ENCODE measurements at regions not wholly inside any gene's neighbourhood (a gene's known extent, or its start where the extent isn't known, plus 50 kb on each side); places are given as distances from the start of the nearest gene placed in this dataset.
A peak's percentile ranks its signal among the peaks of the same experiment; 100 is the strongest.

DNA sequence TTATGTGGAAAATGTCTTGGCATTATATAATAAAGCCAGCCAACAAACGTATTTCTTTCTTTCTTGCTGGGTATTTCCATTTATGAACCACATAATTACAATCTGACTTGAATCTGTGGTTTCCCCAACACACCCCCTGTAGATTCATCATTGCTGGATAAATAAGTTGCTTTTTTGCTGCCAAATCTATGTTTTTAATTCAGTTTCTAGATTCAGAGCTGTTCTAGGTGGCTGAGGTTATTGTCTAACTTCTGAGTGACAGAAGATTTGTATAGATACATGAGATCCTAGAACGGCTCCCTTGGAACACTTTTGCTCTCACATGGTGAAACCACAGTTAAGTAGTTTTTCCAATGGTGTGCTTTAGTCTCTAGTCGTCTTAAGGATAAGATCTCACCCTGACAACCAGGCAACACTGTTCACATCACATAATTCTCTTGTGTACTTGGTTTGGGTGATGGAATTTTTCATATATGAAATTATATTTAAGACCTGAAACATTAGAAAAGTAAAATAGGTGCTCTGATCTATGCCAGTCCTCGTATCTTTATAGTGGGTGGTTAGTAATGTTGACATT lies 239.1 kb downstream of the KLF12 start:
- Mint-ChIP-seq H3K9me3 (peaks cover 0 to 1% (median 0%) of the 10 kb centered on the region in 7 donors), H3K27me3 (no peaks in the 10 kb centered on the region), H3K4me1 (peaks cover 36 to 66% (median 50%) of the 10 kb centered on the region in 4 donors), H3K27ac (peak overlapping the region in 1 of 3 donors; percentile 21), H3K4me3 (no peak overlapping the region), H3K36me3 (peaks cover 28% of the 10 kb centered on the region)
- Histone ChIP-seq H3K27ac (ENCODE audit: insufficient read depth, low read length, poor library complexity, severe bottlenecking) (no peak overlapping the region), H3K4me1 (ENCODE audit: control insufficient read depth, insufficient read depth, low read length, poor library complexity, severe bottlenecking) (no peaks in the 10 kb centered on the region), H3K36me3 (ENCODE audit: control insufficient read depth, insufficient read depth, low read length) (no peaks in the 10 kb centered on the region), H3K9me3 (ENCODE audit: control insufficient read depth in 2 of 2, low read length in 2 of 2) (no peaks in the 10 kb centered on the region), H3K4me3 (ENCODE audit: low read depth, low read length) (no peak overlapping the region), H3K27me3 (ENCODE audit: control insufficient read depth, insufficient read depth, low read length) (no peaks in the 10 kb centered on the region)
- DNase-seq = no peak
- ATAC-seq (ENCODE audit: low read depth in 2 of 2) = no peak

DNA sequence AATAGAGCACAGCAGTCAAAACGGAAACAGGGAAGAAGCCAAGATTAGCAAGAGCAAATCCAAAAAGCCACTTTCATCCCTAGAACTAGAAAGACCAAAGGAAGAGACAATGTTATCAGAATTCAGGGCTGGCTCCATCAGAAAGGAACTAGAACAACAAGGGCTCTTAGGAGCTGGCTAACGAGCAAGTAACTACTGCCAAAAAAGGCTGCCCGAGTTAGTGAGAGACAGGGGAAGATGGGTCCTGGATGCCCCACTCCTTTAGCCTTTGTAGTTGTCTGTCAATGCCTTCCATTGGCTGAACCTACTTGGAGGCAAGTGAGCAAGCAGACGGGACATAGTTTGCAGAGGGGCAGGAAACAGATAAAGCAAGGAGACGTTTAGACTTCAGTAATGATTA lies 240.4 kb downstream of the KLF12 start:
- Histone ChIP-seq H3K9me3 (ENCODE audit: control insufficient read depth in 2 of 2, low read length in 2 of 2) (no peaks in the 10 kb centered on the region), H3K36me3 (ENCODE audit: control insufficient read depth, insufficient read depth, low read length) (no peaks in the 10 kb centered on the region), H3K4me3 (ENCODE audit: low read depth, low read length) (no peak overlapping the region), H3K27me3 (ENCODE audit: control insufficient read depth, insufficient read depth, low read length) (no peaks in the 10 kb centered on the region), H3K4me1 (ENCODE audit: control insufficient read depth, insufficient read depth, low read length, poor library complexity, severe bottlenecking) (no peaks in the 10 kb centered on the region), H3K27ac (ENCODE audit: insufficient read depth, low read length, poor library complexity, severe bottlenecking) (no peak overlapping the region)
- ATAC-seq (ENCODE audit: low read depth in 2 of 2) (no peak), DNase-seq (no peak)
- H3K27me3 Mint-ChIP-seq = no peaks in the 10 kb centered on the region
- H3K4me1 Mint-ChIP-seq = peaks cover 36 to 56% (median 48%) of the 10 kb centered on the region in 4 donors
- H3K36me3 Mint-ChIP-seq = peaks cover 22% of the 10 kb centered on the region
- H3K27ac Mint-ChIP-seq = peak overlapping the region in 1 of 3 donors; percentile 76
- peak overlapping the region in 1 of 4 donors; percentile 24 for H3K4me3 Mint-ChIP-seq
- peaks cover 0 to 1% (median 0%) of the 10 kb centered on the region in 7 donors for H3K9me3 Mint-ChIP-seq

DNA sequence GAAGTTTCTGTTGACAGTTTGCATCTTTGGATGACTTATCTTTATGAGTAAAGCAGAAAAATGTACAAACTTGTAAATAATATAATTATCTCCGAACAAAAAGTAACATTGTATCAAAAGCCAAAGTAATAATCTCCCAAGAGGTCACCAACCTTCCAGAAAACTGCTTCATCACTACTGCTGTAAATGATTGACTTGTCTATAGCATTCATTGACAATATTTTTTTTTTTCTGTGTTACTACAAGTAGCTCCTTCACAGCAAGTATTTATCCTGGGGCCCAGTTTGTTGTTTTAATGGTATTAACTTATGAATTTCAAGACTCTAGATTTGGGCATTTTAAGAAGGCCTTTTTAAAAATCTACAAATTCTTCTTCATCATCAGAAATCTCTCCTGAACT lies 242.4 kb downstream of the KLF12 start:
- Mint-ChIP-seq H3K9me3 (peaks cover 0 to 3% (median 0%) of the 10 kb centered on the region in 7 donors), H3K27me3 (no peaks in the 10 kb centered on the region), H3K4me1 (peaks cover 21 to 41% (median 35%) of the 10 kb centered on the region in 4 donors), H3K36me3 (peaks cover 18% of the 10 kb centered on the region), H3K27ac (no peak overlapping the region), H3K4me3 (no peak overlapping the region)
- no peaks in the 10 kb centered on the region for H3K27me3 ChIP-seq (ENCODE audit: control insufficient read depth, insufficient read depth, low read length)
- no peaks in the 10 kb centered on the region for H3K36me3 ChIP-seq (ENCODE audit: control insufficient read depth, insufficient read depth, low read length)
- H3K9me3 ChIP-seq (ENCODE audit: control insufficient read depth in 2 of 2, low read length in 2 of 2) = no peaks in the 10 kb centered on the region
- no peak for DNase-seq
- H3K4me1 ChIP-seq (ENCODE audit: control insufficient read depth, insufficient read depth, low read length, poor library complexity, severe bottlenecking) = no peaks in the 10 kb centered on the region
- no peak overlapping the region for H3K4me3 ChIP-seq (ENCODE audit: low read depth, low read length)
- no peak for ATAC-seq (ENCODE audit: low read depth in 2 of 2)
- no peak overlapping the region for H3K27ac ChIP-seq (ENCODE audit: insufficient read depth, low read length, poor library complexity, severe bottlenecking)

DNA sequence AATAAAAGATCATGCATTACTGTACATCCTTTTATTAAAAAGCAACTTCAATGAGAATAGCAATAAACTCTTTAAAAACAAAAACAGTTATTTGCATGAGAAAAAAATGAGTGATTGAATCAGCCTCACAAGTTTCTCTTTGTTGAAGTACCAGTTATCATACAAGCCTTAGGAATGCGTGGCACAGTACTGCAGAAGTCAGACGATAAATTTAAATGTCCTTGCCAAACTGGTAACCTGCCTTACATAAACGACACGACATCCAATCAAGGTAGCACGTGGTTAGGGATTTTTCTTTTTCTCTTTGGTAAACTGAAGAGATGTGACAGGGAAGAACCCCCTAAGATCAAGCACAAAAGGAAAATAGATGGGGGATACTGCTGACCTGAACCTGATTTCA lies 251.0 kb downstream of the KLF12 start:
- Histone ChIP-seq H3K27ac (ENCODE audit: insufficient read depth, low read length, poor library complexity, severe bottlenecking) (no peak overlapping the region), H3K27me3 (ENCODE audit: control insufficient read depth, insufficient read depth, low read length) (no peaks in the 10 kb centered on the region), H3K36me3 (ENCODE audit: control insufficient read depth, insufficient read depth, low read length) (peaks cover 9% of the 10 kb centered on the region), H3K4me3 (ENCODE audit: low read depth, low read length) (no peak overlapping the region), H3K9me3 (ENCODE audit: control insufficient read depth in 2 of 2, low read length in 2 of 2) (no peaks in the 10 kb centered on the region), H3K4me1 (ENCODE audit: control insufficient read depth, insufficient read depth, low read length, poor library complexity, severe bottlenecking) (peaks cover 11% of the 10 kb centered on the region)
- H3K36me3 Mint-ChIP-seq = peaks cover 47% of the 10 kb centered on the region
- no peaks in the 10 kb centered on the region for H3K27me3 Mint-ChIP-seq
- peaks cover 24 to 54% (median 40%) of the 10 kb centered on the region in 4 donors for H3K4me1 Mint-ChIP-seq
- ATAC-seq (ENCODE audit: low read depth in 2 of 2) (no peak), DNase-seq (no peak)
- H3K4me3 Mint-ChIP-seq = no peak overlapping the region
- H3K27ac Mint-ChIP-seq = no peak overlapping the region
- peaks cover 0 to 5% (median 2%) of the 10 kb centered on the region in 7 donors for H3K9me3 Mint-ChIP-seq

DNA sequence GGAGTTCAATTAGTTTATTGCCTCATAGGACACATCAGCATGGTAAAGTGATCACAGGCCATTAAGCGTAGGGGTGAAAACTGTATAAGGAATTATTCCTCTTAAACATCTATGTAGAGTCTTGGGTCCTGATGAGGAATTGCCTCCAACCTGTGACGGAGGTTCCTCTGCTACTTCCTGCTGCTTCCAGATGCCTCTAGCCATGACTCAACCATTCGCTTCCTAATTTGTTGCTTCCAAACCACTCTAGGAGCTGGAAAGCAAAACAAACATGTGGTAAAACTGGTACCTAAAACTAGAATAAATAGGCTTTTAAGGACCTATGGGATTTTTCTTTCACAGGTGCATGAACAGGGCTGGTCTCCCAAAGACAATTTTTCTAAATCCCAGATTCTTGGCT lies 253.8 kb downstream of the KLF12 start:
- H3K27ac ChIP-seq (ENCODE audit: insufficient read depth, low read length, poor library complexity, severe bottlenecking) = no peak overlapping the region
- peaks cover 35% of the 10 kb centered on the region for H3K36me3 Mint-ChIP-seq
- H3K4me3 Mint-ChIP-seq = peak overlapping the region in 2 of 4 donors; percentile 20 to 67
- H3K4me1 ChIP-seq (ENCODE audit: control insufficient read depth, insufficient read depth, low read length, poor library complexity, severe bottlenecking) = peaks cover 11% of the 10 kb centered on the region
- H3K36me3 ChIP-seq (ENCODE audit: control insufficient read depth, insufficient read depth, low read length) = peaks cover 3% of the 10 kb centered on the region
- no peak overlapping the region for H3K4me3 ChIP-seq (ENCODE audit: low read depth, low read length)
- no peaks in the 10 kb centered on the region for H3K27me3 Mint-ChIP-seq
- no peak for ATAC-seq (ENCODE audit: low read depth in 2 of 2)
- no peaks in the 10 kb centered on the region for H3K27me3 ChIP-seq (ENCODE audit: control insufficient read depth, insufficient read depth, low read length)
- peak overlapping the region in 2 of 3 donors; percentile 10 to 36 for H3K27ac Mint-ChIP-seq
- H3K9me3 Mint-ChIP-seq = peaks cover 0 to 8% (median 2%) of the 10 kb centered on the region in 7 donors
- H3K9me3 ChIP-seq (ENCODE audit: control insufficient read depth in 2 of 2, low read length in 2 of 2) = peaks cover 0 to 5% of the 10 kb centered on the region in 2 experiments
- H3K4me1 Mint-ChIP-seq = peaks cover 21 to 61% (median 38%) of the 10 kb centered on the region in 4 donors
- no peak for DNase-seq

DNA sequence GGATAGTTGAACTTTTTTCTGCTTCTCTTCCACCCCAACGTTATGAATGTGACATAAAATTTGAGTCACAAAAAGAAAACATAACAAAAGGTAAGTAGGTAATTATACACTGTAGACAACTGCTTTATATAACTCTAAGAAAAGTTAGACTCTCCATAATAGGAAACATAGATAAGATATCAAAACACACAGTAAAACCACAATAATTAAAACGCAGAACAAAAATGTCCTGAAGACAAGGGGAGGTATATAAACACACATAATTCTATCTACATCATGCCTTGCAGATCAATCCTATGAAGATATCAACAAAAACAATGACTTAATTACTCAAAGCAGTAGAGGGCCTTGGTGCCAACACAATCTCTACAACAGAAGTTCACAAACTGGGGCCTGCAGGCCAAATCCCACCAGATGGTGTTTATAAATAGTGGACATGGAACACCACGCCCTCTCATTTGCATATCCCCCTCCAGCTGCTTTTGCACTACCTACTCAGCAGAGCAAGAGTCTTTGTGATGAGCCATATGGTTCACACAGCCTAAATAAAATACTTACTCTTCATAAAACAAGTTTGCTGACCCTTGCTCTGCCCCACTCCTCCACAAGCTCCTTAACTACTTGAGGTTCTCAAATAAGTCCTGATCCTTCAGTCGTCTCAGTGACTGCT lies 254.7 kb downstream of the KLF12 start:
- peak overlapping the region; percentile 10 to 81 (median 36) for H3K27ac Mint-ChIP-seq
- Histone ChIP-seq H3K27me3 (ENCODE audit: control insufficient read depth, insufficient read depth, low read length) (no peaks in the 10 kb centered on the region), H3K9me3 (ENCODE audit: control insufficient read depth in 2 of 2, low read length in 2 of 2) (peaks cover 0 to 5% of the 10 kb centered on the region in 2 experiments), H3K36me3 (ENCODE audit: control insufficient read depth, insufficient read depth, low read length) (peaks cover 3% of the 10 kb centered on the region), H3K4me1 (ENCODE audit: control insufficient read depth, insufficient read depth, low read length, poor library complexity, severe bottlenecking) (peaks cover 11% of the 10 kb centered on the region), H3K27ac (ENCODE audit: insufficient read depth, low read length, poor library complexity, severe bottlenecking) (no peak overlapping the region), H3K4me3 (ENCODE audit: low read depth, low read length) (peak overlapping the region; percentile 38)
- H3K9me3 Mint-ChIP-seq = peaks cover 0 to 8% (median 0%) of the 10 kb centered on the region in 7 donors
- no peaks in the 10 kb centered on the region for H3K27me3 Mint-ChIP-seq
- H3K4me3 Mint-ChIP-seq = peak overlapping the region in 3 of 4 donors; percentile 7 to 67 (median 20)
- H3K4me1 Mint-ChIP-seq = peaks cover 13 to 56% (median 35%) of the 10 kb centered on the region in 4 donors
- peaks cover 28% of the 10 kb centered on the region for H3K36me3 Mint-ChIP-seq
- no peak for ATAC-seq (ENCODE audit: low read depth in 2 of 2)
- no peak for DNase-seq

DNA sequence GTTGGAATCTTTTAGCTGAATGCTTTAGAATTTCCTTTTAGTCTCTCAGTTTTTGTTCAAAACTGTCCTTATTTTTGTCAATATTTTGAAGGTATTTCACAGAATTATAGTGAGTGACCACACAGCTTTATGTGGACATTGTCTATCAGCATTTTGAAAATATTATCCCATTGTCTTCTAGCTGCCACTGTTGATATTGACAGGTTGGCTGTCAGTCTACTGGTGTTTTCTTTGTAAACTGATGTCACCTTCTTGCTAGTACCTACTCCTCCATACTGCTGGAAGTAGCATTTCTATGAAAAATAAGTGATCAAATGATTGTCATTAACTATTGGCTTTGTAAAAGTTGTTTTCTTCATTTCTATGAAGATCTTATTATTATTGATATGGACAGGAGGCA lies 256.8 kb downstream of the KLF12 start:
- Histone ChIP-seq H3K27ac (ENCODE audit: insufficient read depth, low read length, poor library complexity, severe bottlenecking) (no peak overlapping the region), H3K4me1 (ENCODE audit: control insufficient read depth, insufficient read depth, low read length, poor library complexity, severe bottlenecking) (peaks cover 11% of the 10 kb centered on the region), H3K27me3 (ENCODE audit: control insufficient read depth, insufficient read depth, low read length) (no peaks in the 10 kb centered on the region), H3K36me3 (ENCODE audit: control insufficient read depth, insufficient read depth, low read length) (peaks cover 3% of the 10 kb centered on the region), H3K9me3 (ENCODE audit: control insufficient read depth in 2 of 2, low read length in 2 of 2) (peaks cover 0 to 5% of the 10 kb centered on the region in 2 experiments), H3K4me3 (ENCODE audit: low read depth, low read length) (no peak overlapping the region)
- ATAC-seq (ENCODE audit: low read depth in 2 of 2) (no peak), DNase-seq (no peak)
- Mint-ChIP-seq H3K36me3 (peaks cover 21% of the 10 kb centered on the region), H3K27ac (no peak overlapping the region), H3K27me3 (no peaks in the 10 kb centered on the region), H3K4me3 (no peak overlapping the region), H3K4me1 (peaks cover 13 to 62% (median 34%) of the 10 kb centered on the region in 4 donors), H3K9me3 (peaks cover 0 to 8% (median 0%) of the 10 kb centered on the region in 7 donors)

Data from CD4-positive, CD25-positive, alpha-beta regulatory T cell (primary cell).